ENCODE measurements at regions not wholly inside any gene's neighbourhood (a gene's known extent, or its start where the extent isn't known, plus 50 kb on each side); places are given as distances from the start of the nearest gene placed in this dataset.

DNA sequence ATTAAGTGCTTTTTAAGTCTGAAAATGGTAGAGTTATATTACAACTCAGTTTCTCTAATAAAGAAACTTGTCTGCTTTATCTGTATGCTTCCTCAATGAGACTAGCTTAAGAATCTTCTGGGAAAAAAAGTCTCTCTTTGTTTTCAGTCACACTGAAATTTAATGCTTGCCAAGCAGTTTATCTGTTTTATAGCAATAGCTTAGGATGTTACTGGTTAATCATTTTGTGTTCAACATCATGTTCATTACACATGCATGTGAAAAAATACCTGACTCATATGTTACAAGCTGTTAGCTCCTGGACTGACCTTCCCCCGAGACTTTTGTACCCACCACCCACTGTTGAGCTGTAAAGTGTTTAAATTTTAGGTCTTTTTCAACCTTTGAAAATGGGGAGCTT lies 706.2 kb upstream of the CBLB start:
- Histone ChIP-seq H2AFZ (ENCODE audit: low read depth, low read length) (no peak overlapping the region), H4K20me1 (ENCODE audit: insufficient read depth, low read length) (no peaks in the 10 kb centered on the region), H3K27me3 (ENCODE audit: insufficient read depth, low read length, poor library complexity) (no peaks in the 10 kb centered on the region), H3K27ac (ENCODE audit: low read length) (no peak overlapping the region), H3K4me3 (ENCODE audit: low read depth in 1 of 2, low read length in 2 of 2) (no peak overlapping the region), H3K4me1 (ENCODE audit: insufficient read depth, low read length) (no peaks in the 10 kb centered on the region), H3K4me2 (ENCODE audit: insufficient read depth, low read length) (no peak overlapping the region), H3K9me3 (ENCODE audit: insufficient read depth, low read length, severe bottlenecking) (no peaks in the 10 kb centered on the region), H3K79me2 (ENCODE audit: insufficient read depth, low read length) (no peaks in the 10 kb centered on the region), H3K36me3 (ENCODE audit: insufficient read depth, low read length) (no peaks in the 10 kb centered on the region), H3K9ac (ENCODE audit: low read depth, low read length) (no peak overlapping the region)
- no peak for ATAC-seq (ENCODE audit: insufficient read depth, low read depth)
- DNase-seq: no peak
- no peak for TF ChIP-seq EZH2 (IDR thresholded peaks at IDR 0.05; ENCODE audit: borderline replicate concordance, low read depth, low read length, severe bottlenecking)
- TF ChIP-seq, protein P1, sequence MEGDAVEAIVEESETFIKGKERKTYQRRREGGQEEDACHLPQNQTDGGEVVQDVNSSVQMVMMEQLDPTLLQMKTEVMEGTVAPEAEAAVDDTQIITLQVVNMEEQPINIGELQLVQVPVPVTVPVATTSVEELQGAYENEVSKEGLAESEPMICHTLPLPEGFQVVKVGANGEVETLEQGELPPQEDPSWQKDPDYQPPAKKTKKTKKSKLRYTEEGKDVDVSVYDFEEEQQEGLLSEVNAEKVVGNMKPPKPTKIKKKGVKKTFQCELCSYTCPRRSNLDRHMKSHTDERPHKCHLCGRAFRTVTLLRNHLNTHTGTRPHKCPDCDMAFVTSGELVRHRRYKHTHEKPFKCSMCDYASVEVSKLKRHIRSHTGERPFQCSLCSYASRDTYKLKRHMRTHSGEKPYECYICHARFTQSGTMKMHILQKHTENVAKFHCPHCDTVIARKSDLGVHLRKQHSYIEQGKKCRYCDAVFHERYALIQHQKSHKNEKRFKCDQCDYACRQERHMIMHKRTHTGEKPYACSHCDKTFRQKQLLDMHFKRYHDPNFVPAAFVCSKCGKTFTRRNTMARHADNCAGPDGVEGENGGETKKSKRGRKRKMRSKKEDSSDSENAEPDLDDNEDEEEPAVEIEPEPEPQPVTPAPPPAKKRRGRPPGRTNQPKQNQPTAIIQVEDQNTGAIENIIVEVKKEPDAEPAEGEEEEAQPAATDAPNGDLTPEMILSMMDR (IDR thresholded peaks at IDR 0.05; ENCODE audit: borderline replicate concordance, extremely low read depth, low read length, poor library complexity, severe bottlenecking): no peak

GRCh38 chr3:106577241-106577640 lies 708.4 kb upstream of the CBLB start:
- TF ChIP-seq, protein P1 (IDR thresholded peaks at IDR 0.05; ENCODE audit: borderline replicate concordance, extremely low read depth, low read length, poor library complexity, severe bottlenecking): no peak
- TF ChIP-seq EZH2 (IDR thresholded peaks at IDR 0.05; ENCODE audit: borderline replicate concordance, low read depth, low read length, severe bottlenecking): no peak

DNA sequence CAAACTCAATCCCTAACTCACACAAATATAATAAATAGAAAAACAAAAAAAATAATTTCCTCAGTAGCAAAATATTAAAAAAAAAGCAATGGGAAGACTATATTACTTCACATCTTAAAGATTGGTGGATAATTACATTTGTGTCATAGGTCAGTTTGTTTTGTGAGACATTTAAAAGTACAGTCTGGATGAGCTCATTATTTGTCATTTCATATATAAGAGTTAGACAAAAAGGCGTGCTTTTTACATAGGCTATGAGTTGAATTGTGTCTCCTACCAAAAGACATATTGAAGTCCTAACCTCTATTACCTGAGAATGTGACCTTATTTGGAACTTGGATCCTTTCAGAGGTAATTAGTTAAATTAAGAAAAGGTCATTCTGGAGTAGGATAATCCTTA lies 710.1 kb upstream of the CBLB start:
- H3K79me2 ChIP-seq (ENCODE audit: insufficient read depth, low read length): no peaks in the 10 kb centered on the region
- H3K4me2 ChIP-seq (ENCODE audit: insufficient read depth, low read length): no peak overlapping the region
- H2AFZ ChIP-seq (ENCODE audit: low read depth, low read length): no peak overlapping the region
- no peak for TF ChIP-seq EZH2 (IDR thresholded peaks at IDR 0.05; ENCODE audit: borderline replicate concordance, low read depth, low read length, severe bottlenecking)
- TF ChIP-seq, protein P1 (IDR thresholded peaks at IDR 0.05; ENCODE audit: borderline replicate concordance, extremely low read depth, low read length, poor library complexity, severe bottlenecking): no peak
- no peak overlapping the region for H3K27ac ChIP-seq (ENCODE audit: low read length)
- no peaks in the 10 kb centered on the region for H3K4me1 ChIP-seq (ENCODE audit: insufficient read depth, low read length)
- H3K9me3 ChIP-seq (ENCODE audit: insufficient read depth, low read length, severe bottlenecking): no peaks in the 10 kb centered on the region
- no peak overlapping the region for H3K9ac ChIP-seq (ENCODE audit: low read depth, low read length)
- no peaks in the 10 kb centered on the region for H3K36me3 ChIP-seq (ENCODE audit: insufficient read depth, low read length)
- H3K27me3 ChIP-seq (ENCODE audit: insufficient read depth, low read length, poor library complexity): no peaks in the 10 kb centered on the region
- no peak for ATAC-seq (ENCODE audit: insufficient read depth, low read depth)
- no peak for DNase-seq
- no peaks in the 10 kb centered on the region for H4K20me1 ChIP-seq (ENCODE audit: insufficient read depth, low read length)
- no peak overlapping the region for H3K4me3 ChIP-seq (ENCODE audit: low read depth in 1 of 2, low read length in 2 of 2)

More at GRCh38 chr3:106577241-106577640, 708.4 kb upstream of the CBLB start:
- no peak overlapping the region for H3K9ac ChIP-seq (ENCODE audit: low read depth, low read length)
- H3K27me3 ChIP-seq (ENCODE audit: insufficient read depth, low read length, poor library complexity): no peaks in the 10 kb centered on the region
- no peak overlapping the region for H3K27ac ChIP-seq (ENCODE audit: low read length)
- H3K4me1 ChIP-seq (ENCODE audit: insufficient read depth, low read length): no peaks in the 10 kb centered on the region
- H3K79me2 ChIP-seq (ENCODE audit: insufficient read depth, low read length): no peaks in the 10 kb centered on the region
- no peak overlapping the region for H3K4me3 ChIP-seq (ENCODE audit: low read depth in 1 of 2, low read length in 2 of 2)
- ATAC-seq (ENCODE audit: insufficient read depth, low read depth): no peak
- H4K20me1 ChIP-seq (ENCODE audit: insufficient read depth, low read length): no peaks in the 10 kb centered on the region
- no peaks in the 10 kb centered on the region for H3K9me3 ChIP-seq (ENCODE audit: insufficient read depth, low read length, severe bottlenecking)
- no peak overlapping the region for H2AFZ ChIP-seq (ENCODE audit: low read depth, low read length)
- no peak for DNase-seq
- no peak overlapping the region for H3K4me2 ChIP-seq (ENCODE audit: insufficient read depth, low read length)
- no peaks in the 10 kb centered on the region for H3K36me3 ChIP-seq (ENCODE audit: insufficient read depth, low read length)

DNA sequence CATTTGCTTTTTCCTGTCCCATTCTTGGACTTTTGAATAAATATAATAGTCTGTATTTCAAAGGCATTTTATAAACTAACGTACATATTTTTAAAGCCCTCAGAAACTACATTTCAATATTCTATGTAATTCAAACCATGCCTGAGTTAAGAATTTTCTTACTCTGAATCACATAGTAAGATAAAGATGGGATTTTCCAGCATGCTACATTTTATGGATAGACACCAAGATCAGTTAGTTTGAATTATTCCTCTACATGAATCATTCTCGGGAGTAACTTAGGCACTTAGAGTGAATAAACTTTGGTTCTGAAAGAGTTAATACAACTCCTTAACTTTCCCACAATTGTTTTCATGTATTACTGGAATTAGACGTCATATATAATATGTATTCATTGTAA lies 713.3 kb upstream of the CBLB start:
- DNase-seq (no peak), ATAC-seq (ENCODE audit: insufficient read depth, low read depth) (no peak)
- no peak overlapping the region for H3K27ac ChIP-seq (ENCODE audit: low read length)
- H3K36me3 ChIP-seq (ENCODE audit: insufficient read depth, low read length): no peaks in the 10 kb centered on the region
- H2AFZ ChIP-seq (ENCODE audit: low read depth, low read length): no peak overlapping the region
- H4K20me1 ChIP-seq (ENCODE audit: insufficient read depth, low read length): no peaks in the 10 kb centered on the region
- no peak overlapping the region for H3K9ac ChIP-seq (ENCODE audit: low read depth, low read length)
- H3K4me3 ChIP-seq (ENCODE audit: low read depth in 1 of 2, low read length in 2 of 2): no peak overlapping the region
- TF ChIP-seq, protein P1 (IDR thresholded peaks at IDR 0.05; ENCODE audit: borderline replicate concordance, extremely low read depth, low read length, poor library complexity, severe bottlenecking): no peak
- TF ChIP-seq EZH2 (IDR thresholded peaks at IDR 0.05; ENCODE audit: borderline replicate concordance, low read depth, low read length, severe bottlenecking): no peak
- H3K4me2 ChIP-seq (ENCODE audit: insufficient read depth, low read length): no peak overlapping the region
- H3K9me3 ChIP-seq (ENCODE audit: insufficient read depth, low read length, severe bottlenecking): no peaks in the 10 kb centered on the region
- H3K4me1 ChIP-seq (ENCODE audit: insufficient read depth, low read length): no peaks in the 10 kb centered on the region
- no peaks in the 10 kb centered on the region for H3K79me2 ChIP-seq (ENCODE audit: insufficient read depth, low read length)
- H3K27me3 ChIP-seq (ENCODE audit: insufficient read depth, low read length, poor library complexity): no peaks in the 10 kb centered on the region
